Thyroid gland (tissue), 4 donors: ENCODE measurements at regions not wholly inside any gene's neighbourhood (a gene's known extent, or its start where the extent isn't known, plus 50 kb on each side); places are given as distances from the start of the nearest gene placed in this dataset.

Experiments
- DNase-seq, 2 donors: peaks; one replicate each; pipeline ENCODE4 v3.0.0-alpha.2; 2019
- H3K27ac ChIP-seq, 3 donors: fragments of 200-600 bp; sonication (generic); 1 replicate in 2 of 3; 2 replicates in 1 of 3; pipeline ENCODE4 v1.5.1; 2016 to 2019; ENCODE audit warnings: mild to moderate bottlenecking in 1 of 3, moderate library complexity in 1 of 3
- H3K27me3 ChIP-seq: fragments of 200-600 bp; sonication (generic); one replicate; pipeline ENCODE4 v1.5.1; 2019
- H3K36me3 ChIP-seq, 2 donors: fragments of 200-600 bp; sonication (generic); one replicate each; pipeline ENCODE4 v1.5.1; 2016 to 2019
- H3K4me1 ChIP-seq, 2 donors: fragments of 200-600 bp; sonication (generic); one replicate each; pipeline ENCODE4 v1.5.1; 2017 to 2019
- H3K4me3 ChIP-seq, 3 donors: fragments of 200-600 bp; sonication (generic); replicated peaks in 1 of 3; 1 replicate in 2 of 3; 2 replicates in 1 of 3; pipeline ENCODE4 v1.5.1; 2016; ENCODE audit warnings: mild to moderate bottlenecking in 1 of 3
- H3K9me3 ChIP-seq: fragments of 200-600 bp; sonication (generic); one replicate; pipeline ENCODE4 v1.5.1; 2017
- CTCF ChIP-seq, 6 experiments: fragments of 200-600 bp in 3 of 6; fragments of 450-650 bp in 3 of 6; sonication (generic) in 3 of 6; IDR thresholded peaks; one replicate each; pipeline ENCODE4 v1.5.1; 2016 to 2019; ENCODE audit warnings: antibody characterized with exemption in 6 of 6, mild to moderate bottlenecking in 2 of 6, inconsistent platforms in 1 of 6, moderate library complexity in 1 of 6
- POLR2A ChIP-seq, 2 donors: fragments of 450-650 bp; IDR thresholded peaks; one replicate each; pipeline ENCODE4 v1.6.1; 2017; ENCODE audit warnings: antibody characterized with exemption in 2 of 2, mild to moderate bottlenecking in 2 of 2, moderate library complexity in 1 of 2
- WGBS, 2 donors: methylation state at CpG; one replicate each; pipeline ENCODE4 v1.1.5; 2017; 5-methylcytosine and 5-hydroxymethylcytosine counted together
- intact Hi-C: fragments of 100-400 bp; cut with DNase I; formaldehyde crosslinking; loops from one replicate; pipeline ENCODE4 v1.15.1; 2023

- H3K4me1 ChIP-seq = no peaks in the 10 kb centered on the region
- 92 to 94% methylated on average over 2 of the region's 2 CpGs for WGBS, 2 donors
- no peak overlapping the region for H3K27ac ChIP-seq
- no peaks in the 10 kb centered on the region for H3K9me3 ChIP-seq
- DNase-seq = no peak
- intact Hi-C loops = no loop called here
- no peaks in the 10 kb centered on the region for H3K36me3 ChIP-seq
- H3K4me3 ChIP-seq = no peak overlapping the region
- no peaks in the 10 kb centered on the region for H3K27me3 ChIP-seq
- no peak for TF ChIP-seq CTCF (IDR thresholded peaks at IDR 0.05)
- no peak for TF ChIP-seq POLR2A (IDR thresholded peaks at IDR 0.05)
These were observed 229.9 kb upstream of the CPEB2 start for GRCh38 chr4:14772388-14772787.

GRCh38 chr4:14783011-14783877 is 219.0 kb upstream of the CPEB2 start:
- no peak for DNase-seq
- TF ChIP-seq CTCF (IDR thresholded peaks at IDR 0.05) = no peak
- TF ChIP-seq POLR2A (IDR thresholded peaks at IDR 0.05) = no peak
- H3K9me3 ChIP-seq = no peaks in the 10 kb centered on the region
- no peak overlapping the region for H3K27ac ChIP-seq
- no peaks in the 10 kb centered on the region for H3K27me3 ChIP-seq
- H3K36me3 ChIP-seq = no peaks in the 10 kb centered on the region
- H3K4me3 ChIP-seq = no peak overlapping the region
- no peaks in the 10 kb centered on the region for H3K4me1 ChIP-seq
- 49 to 64% methylated on average over 5 of the region's 5 CpGs for WGBS, 2 donors
- intact Hi-C loops = no loop called here

GRCh38 chr4:14787221-14787620 is 215.1 kb upstream of the CPEB2 start:
- no peak overlapping the region for H3K4me3 ChIP-seq
- intact Hi-C loops = no loop called here
- H3K9me3 ChIP-seq = no peaks in the 10 kb centered on the region
- no peaks in the 10 kb centered on the region for H3K27me3 ChIP-seq
- H3K4me1 ChIP-seq = no peaks in the 10 kb centered on the region
- TF ChIP-seq POLR2A (IDR thresholded peaks at IDR 0.05) = no peak
- no peak for TF ChIP-seq CTCF (IDR thresholded peaks at IDR 0.05)
- no peak for DNase-seq
- WGBS, 2 donors = 70 to 75% methylated on average over 4 of the region's 4 CpGs
- no peaks in the 10 kb centered on the region for H3K36me3 ChIP-seq
- H3K27ac ChIP-seq = no peak overlapping the region

- Histone ChIP-seq H3K27ac (no peak overlapping the region), H3K36me3 (no peaks in the 10 kb centered on the region), H3K4me3 (no peak overlapping the region), H3K4me1 (no peaks in the 10 kb centered on the region), H3K27me3 (no peaks in the 10 kb centered on the region), H3K9me3 (no peaks in the 10 kb centered on the region)
- DNase-seq = no peak
- intact Hi-C loops = no loop called here
- TF ChIP-seq POLR2A (IDR thresholded peaks at IDR 0.05) (no peak), CTCF (IDR thresholded peaks at IDR 0.05) (no peak)
These were observed 214.4 kb upstream of the CPEB2 start for GRCh38 chr4:14787894-14788293.

GRCh38 chr4:14790494-14790893 is 211.8 kb upstream of the CPEB2 start:
- TF ChIP-seq CTCF (IDR thresholded peaks at IDR 0.05) = no peak
- TF ChIP-seq POLR2A (IDR thresholded peaks at IDR 0.05) = no peak
- H3K9me3 ChIP-seq = no peaks in the 10 kb centered on the region
- no peaks in the 10 kb centered on the region for H3K36me3 ChIP-seq
- H3K27ac ChIP-seq = no peak overlapping the region
- DNase-seq = no peak
- H3K4me1 ChIP-seq = no peaks in the 10 kb centered on the region
- H3K27me3 ChIP-seq = no peaks in the 10 kb centered on the region
- intact Hi-C loops = no loop called here
- no peak overlapping the region for H3K4me3 ChIP-seq
